GM12878 (cell line): ENCODE measurements at regions not wholly inside any gene's neighbourhood (a gene's known extent, or its start where the extent isn't known, plus 50 kb on each side); places are given as distances from the start of the nearest gene placed in this dataset.

Experiments
- CBX3 ChIP-seq: fragments of 200-600 bp; sonication (generic); IDR thresholded peaks from 2 replicates; pipeline ENCODE4 v1.6.1; 2016; ENCODE audit warnings: low read depth, borderline replicate concordance
- CTCF ChIP-seq, 3 experiments: IDR thresholded peaks in 2 of 3; conservative IDR thresholded peaks in 1 of 3; 2 replicates each; pipeline ENCODE4 v1.5.1; 2011; ENCODE audit warnings: low read depth in 3 of 3, low read length in 3 of 3, mild to moderate bottlenecking in 3 of 3, control low read depth in 2 of 3, moderate library complexity in 2 of 3, inconsistent platforms in 1 of 3, mixed read lengths in 1 of 3; ENCODE audit not compliant: control insufficient read depth in 2 of 3, insufficient read depth in 1 of 3; ENCODE audit errors: extremely low read depth in 1 of 3
- EZH2 ChIP-seq: IDR thresholded peaks from 2 replicates; pipeline ENCODE4 v1.6.1; 2012; ENCODE audit warnings: low read depth, mild to moderate bottlenecking, control low read depth, inconsistent platforms, low read length, borderline replicate concordance; ENCODE audit not compliant: control insufficient read depth
- GATAD2B ChIP-seq: fragments of 450-650 bp; conservative IDR thresholded peaks from 2 replicates; pipeline ENCODE4 v1.6.1; 2017; ENCODE audit warnings: low read depth, mild to moderate bottlenecking, moderate library complexity
- SMAD5 ChIP-seq: IDR thresholded peaks from 2 replicates; pipeline ENCODE4 v1.6.1; 2016; ENCODE audit warnings: antibody characterized with exemption, low read depth
- TCF3 ChIP-seq: IDR thresholded peaks from 2 replicates; pipeline ENCODE4 v1.6.1; 2012; ENCODE audit warnings: low read depth, mild to moderate bottlenecking, low read length, borderline replicate concordance; ENCODE audit not compliant: insufficient read depth

GRCh38 chr13:70849222-70849621 is 741.0 kb upstream of the KLHL1 start:
- TF ChIP-seq SMAD5 (no peak), CBX3 (no peak), CTCF (IDR thresholded peaks at IDR 0.05 in 2 of 3, conservative IDR thresholded peaks at IDR 0.05 in 1 of 3; ENCODE audit: control insufficient read depth in 2 of 3, extremely low read depth in 1 of 3, insufficient read depth in 1 of 3, low read depth in 3 of 3, low read length in 3 of 3) (no peak), TCF3 (no peak), EZH2 (no peak), GATAD2B (no peak)
